Tibial artery (tissue), 4 donors: ENCODE measurements at regions not wholly inside any gene's neighbourhood (a gene's known extent, or its start where the extent isn't known, plus 50 kb on each side); places are given as distances from the start of the nearest gene placed in this dataset.

Experiments
- DNase-seq, 2 donors: peaks; one replicate each; pipeline ENCODE4 v3.0.0-alpha.2; 2019
- H3K27ac ChIP-seq, 2 donors: fragments of 200-600 bp; sonication (generic) in 1 of 2; 1 replicate in 1 of 2; 2 replicates in 1 of 2; pipeline ENCODE4 v1.5.1; 2018 to 2019; ENCODE audit warnings: mild to moderate bottlenecking in 1 of 2
- H3K27me3 ChIP-seq, 2 donors: fragments of 200-600 bp; sonication (generic) in 1 of 2; one replicate each; pipeline versions ENCODE4 v1.5.1 to v1.6.0; 2016 to 2019
- H3K36me3 ChIP-seq, 3 donors: fragments of 200-600 bp; sonication (generic) in 2 of 3; one replicate each; pipeline ENCODE4 v1.5.1; 2016 to 2019; ENCODE audit warnings: mild to moderate bottlenecking in 2 of 3
- H3K4me1 ChIP-seq, 4 donors: fragments of 200-600 bp; sonication (generic) in 2 of 4; 1 replicate in 3 of 4; 2 replicates in 1 of 4; pipeline ENCODE4 v1.5.1; 2016 to 2019
- H3K4me3 ChIP-seq, 2 donors: fragments of 200-600 bp; sonication (generic) in 1 of 2; 1 replicate in 1 of 2; 2 replicates in 1 of 2; pipeline ENCODE4 v1.5.1; 2018 to 2019; ENCODE audit warnings: mild to moderate bottlenecking in 2 of 2
- H3K9me3 ChIP-seq, 3 donors: fragments of 200-600 bp; sonication (generic) in 1 of 3; one replicate each; pipeline ENCODE4 v1.5.1; 2016 to 2019
- intact Hi-C: fragments of 100-400 bp; cut with DNase I; formaldehyde crosslinking; loops from one replicate; pipeline ENCODE4 v1.15.0; 2023; ENCODE audit warnings: low total_unique reads
- TF ChIP-seq, protein P1 (sequence below), 2 experiments: fragments of 200-600 bp in 1 of 2; fragments of 450-650 bp in 1 of 2; IDR thresholded peaks; one replicate each; pipeline ENCODE4 v1.5.1; 2017 to 2019; ENCODE audit warnings: antibody characterized with exemption in 2 of 2, mild to moderate bottlenecking in 1 of 2, moderate library complexity in 1 of 2

- Histone ChIP-seq H3K4me1 (peaks cover 0 to 7% (median 2%) of the 10 kb centered on the region in 4 donors), H3K9me3 (no peaks in the 10 kb centered on the region), H3K27me3 (no peaks in the 10 kb centered on the region), H3K36me3 (no peaks in the 10 kb centered on the region), H3K27ac (no peak overlapping the region), H3K4me3 (no peak overlapping the region)
- no peak for DNase-seq
- TF ChIP-seq, protein P1, sequence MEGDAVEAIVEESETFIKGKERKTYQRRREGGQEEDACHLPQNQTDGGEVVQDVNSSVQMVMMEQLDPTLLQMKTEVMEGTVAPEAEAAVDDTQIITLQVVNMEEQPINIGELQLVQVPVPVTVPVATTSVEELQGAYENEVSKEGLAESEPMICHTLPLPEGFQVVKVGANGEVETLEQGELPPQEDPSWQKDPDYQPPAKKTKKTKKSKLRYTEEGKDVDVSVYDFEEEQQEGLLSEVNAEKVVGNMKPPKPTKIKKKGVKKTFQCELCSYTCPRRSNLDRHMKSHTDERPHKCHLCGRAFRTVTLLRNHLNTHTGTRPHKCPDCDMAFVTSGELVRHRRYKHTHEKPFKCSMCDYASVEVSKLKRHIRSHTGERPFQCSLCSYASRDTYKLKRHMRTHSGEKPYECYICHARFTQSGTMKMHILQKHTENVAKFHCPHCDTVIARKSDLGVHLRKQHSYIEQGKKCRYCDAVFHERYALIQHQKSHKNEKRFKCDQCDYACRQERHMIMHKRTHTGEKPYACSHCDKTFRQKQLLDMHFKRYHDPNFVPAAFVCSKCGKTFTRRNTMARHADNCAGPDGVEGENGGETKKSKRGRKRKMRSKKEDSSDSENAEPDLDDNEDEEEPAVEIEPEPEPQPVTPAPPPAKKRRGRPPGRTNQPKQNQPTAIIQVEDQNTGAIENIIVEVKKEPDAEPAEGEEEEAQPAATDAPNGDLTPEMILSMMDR (IDR thresholded peaks at IDR 0.05): no peak
- intact Hi-C loops: no loop called here
These were observed 94.8 kb upstream of the SGIP1 start for GRCh38 chr1:66439031-66439740.

- peaks cover 0 to 24% (median 3%) of the 10 kb centered on the region in 4 donors for H3K4me1 ChIP-seq
- intact Hi-C loops: loop anchor here (10.0 kb wide), 2 partner anchors 89 to 281 kb away; no protein-coding TSS in a partner anchor
- no peak overlapping the region for H3K27ac ChIP-seq
- no peaks in the 10 kb centered on the region for H3K36me3 ChIP-seq
- no peaks in the 10 kb centered on the region for H3K27me3 ChIP-seq
- H3K9me3 ChIP-seq: no peaks in the 10 kb centered on the region
- TF ChIP-seq, protein P1 (IDR thresholded peaks at IDR 0.05): no peak
- no peak for DNase-seq
- no peak overlapping the region for H3K4me3 ChIP-seq
These were observed 90.2 kb upstream of the SGIP1 start for GRCh38 chr1:66443793-66444192.

- Histone ChIP-seq H3K36me3 (no peaks in the 10 kb centered on the region), H3K4me1 (peaks cover 0 to 32% (median 6%) of the 10 kb centered on the region in 4 donors), H3K27me3 (no peaks in the 10 kb centered on the region), H3K4me3 (no peak overlapping the region), H3K27ac (no peak overlapping the region), H3K9me3 (no peaks in the 10 kb centered on the region)
- intact Hi-C loops: loop anchor here (5.0 to 10.0 kb wide), 3 partner anchors 58 to 280 kb away; no protein-coding TSS in a partner anchor
- DNase-seq: no peak
- TF ChIP-seq, protein P1 (IDR thresholded peaks at IDR 0.05): no peak
These were observed 89.3 kb upstream of the SGIP1 start for GRCh38 chr1:66444438-66445265.

DNA sequence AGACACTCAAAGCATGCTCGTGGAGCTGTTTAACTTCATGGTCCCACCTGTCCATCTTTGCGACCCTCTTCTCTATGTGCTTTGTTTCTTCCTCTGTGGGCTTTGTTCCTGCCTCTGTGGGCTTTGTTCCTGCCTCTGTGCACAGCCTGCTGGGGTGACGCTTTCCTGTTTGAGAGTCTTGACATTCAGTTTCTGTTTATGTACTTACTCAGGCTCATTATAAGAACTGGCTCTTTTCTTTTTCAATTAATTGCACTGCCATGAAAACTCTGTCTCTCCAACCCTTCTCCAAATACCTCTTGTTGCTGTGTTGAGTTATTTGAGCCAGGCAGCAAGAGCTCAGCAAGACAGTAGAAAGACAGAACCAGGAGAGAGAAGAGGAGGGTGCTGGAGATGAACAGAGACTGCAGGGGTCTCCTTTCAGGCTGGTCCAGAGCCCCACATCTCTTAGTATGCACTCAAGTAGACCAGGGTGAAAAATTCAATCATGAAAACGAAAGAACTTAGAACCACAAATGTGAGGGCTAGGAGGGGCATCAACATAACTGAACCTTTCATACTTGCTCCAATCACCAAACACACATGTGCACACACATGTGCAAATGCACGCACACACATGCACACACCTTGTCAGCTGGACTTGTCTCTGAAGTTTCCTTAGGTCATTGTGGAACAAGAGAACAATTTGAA, 88.3 kb upstream of the SGIP1 start:
- Histone ChIP-seq H3K27me3 (no peaks in the 10 kb centered on the region), H3K36me3 (no peaks in the 10 kb centered on the region), H3K9me3 (no peaks in the 10 kb centered on the region), H3K4me3 (no peak overlapping the region), H3K27ac (peak overlapping the region in 1 of 2 donors; percentile 9), H3K4me1 (peaks cover 0 to 42% (median 13%) of the 10 kb centered on the region in 4 donors)
- intact Hi-C loops: loop anchor here (2.0 to 10.0 kb wide), 4 partner anchors 57 to 279 kb away; no protein-coding TSS in a partner anchor
- TF ChIP-seq, protein P1 (IDR thresholded peaks at IDR 0.05): no peak
- DNase-seq: no peak

DNA sequence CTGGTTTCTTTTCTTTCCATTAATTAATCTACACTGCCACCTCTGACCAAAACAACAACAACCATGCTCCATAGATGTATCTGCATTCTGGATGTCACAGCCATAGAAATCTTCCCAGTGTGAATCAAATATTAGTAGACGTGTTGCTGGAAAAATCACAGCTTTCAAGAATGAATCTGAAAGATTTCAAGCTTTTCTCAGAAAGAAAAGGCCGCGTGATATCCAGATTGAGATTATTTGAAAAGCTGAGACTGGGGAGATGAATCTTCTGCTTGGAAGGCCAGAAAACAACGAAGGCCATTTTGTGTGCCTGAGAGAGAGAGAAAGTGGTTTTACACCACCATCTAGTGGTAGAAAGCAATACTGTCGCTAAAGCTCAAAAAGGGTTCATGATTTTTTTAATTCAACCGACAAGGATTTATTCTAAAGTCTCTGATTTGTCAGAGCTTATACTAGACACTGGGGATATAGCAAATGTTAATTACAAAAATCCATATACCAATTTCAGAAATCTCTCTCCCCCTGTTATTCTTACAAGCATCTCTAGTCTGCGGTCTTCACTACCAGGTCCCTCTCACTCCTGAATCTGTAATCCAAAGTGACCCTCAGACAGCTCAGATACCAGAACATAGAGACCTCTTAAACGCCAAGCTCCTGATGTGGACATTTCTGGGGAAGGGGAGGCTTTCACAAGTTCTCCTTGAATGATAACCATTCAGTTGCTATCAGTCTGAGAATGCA, 87.5 kb upstream of the SGIP1 start:
- Histone ChIP-seq H3K9me3 (no peaks in the 10 kb centered on the region), H3K36me3 (no peaks in the 10 kb centered on the region), H3K27me3 (no peaks in the 10 kb centered on the region), H3K27ac (peak overlapping the region; percentile 38 to 74), H3K4me1 (peaks cover 0 to 49% (median 17%) of the 10 kb centered on the region in 4 donors), H3K4me3 (no peak overlapping the region)
- TF ChIP-seq, protein P1 (IDR thresholded peaks at IDR 0.05): peak; percentile 82 to 97
- intact Hi-C loops: loop anchor here (2.0 to 10.0 kb wide), 4 partner anchors 56 to 278 kb away; no protein-coding TSS in a partner anchor
- no peak for DNase-seq
